Stomach (tissue), 4 donors: ENCODE measurements at regions not wholly inside any gene's neighbourhood (a gene's known extent, or its start where the extent isn't known, plus 50 kb on each side); places are given as distances from the start of the nearest gene placed in this dataset.

Experiments used
- EP300 ChIP-seq: sonication (generic); formaldehyde crosslinking; IDR thresholded peaks from one replicate; pipeline ENCODE4 v1.6.1; 2017; ENCODE audit warnings: antibody characterized with exemption
- POLR2A ChIP-seq, 4 donors: fragments of 450-650 bp; IDR thresholded peaks; one replicate each; pipeline ENCODE4 v1.6.1; 2016; ENCODE audit warnings: antibody characterized with exemption in 4 of 4, control low read depth in 2 of 4, mild to moderate bottlenecking in 1 of 4, moderate library complexity in 1 of 4

GRCh38 chr15:45892182-45892581 lies 257.4 kb downstream of the SQOR start:
- TF ChIP-seq POLR2A (IDR thresholded peaks at IDR 0.05) (no peak), EP300 (no peak)
